Right ventricle myocardium superior (tissue), 1 donor: ENCODE measurements at regions not wholly inside any gene's neighbourhood (a gene's known extent, or its start where the extent isn't known, plus 50 kb on each side); places are given as distances from the start of the nearest gene placed in this dataset.
"Not testable (repeated sequence)": the region's sequence is repeated elsewhere in the genome, so short reads cannot be mapped to it uniquely, and the experiment has no call there.

Experiments
- ATAC-seq: fragments of 200-7000 bp; cut with Tn5 transposase; one replicate; pipeline ENCODE4 v1.9.1; 2020; ENCODE audit warnings: mild to moderate bottlenecking; ENCODE audit not compliant: poor library complexity
- DNase-seq: peaks from one replicate; pipeline ENCODE4 v3.0.0-alpha.2; 2020
- intact Hi-C: fragments of 100-400 bp; cut with DNase I; formaldehyde crosslinking; loops from one replicate; pipeline ENCODE4 v1.11.2; 2022
- donor health status: DM: no; HTN: yes; CAD: no; lungs with severe emphysema.

GRCh38 chr2:89222063-89222732, 530.7 kb downstream of the RPIA start:
- intact Hi-C loops, ATAC-seq, DNase-seq: not testable (repeated sequence)

- DNase-seq, intact Hi-C loops, ATAC-seq: not testable (repeated sequence)
Measured at GRCh38 chr2:89224803-89225202, 533.3 kb downstream of the RPIA start.

- DNase-seq, ATAC-seq, intact Hi-C loops: not testable (repeated sequence)
Measured at GRCh38 chr2:89229979-89230378, 538.5 kb downstream of the RPIA start.

- intact Hi-C loops, ATAC-seq, DNase-seq: not testable (repeated sequence)
Measured at GRCh38 chr2:89231241-89231640, 539.8 kb downstream of the RPIA start.

GRCh38 chr2:89233931-89234330, 542.5 kb downstream of the RPIA start:
- DNase-seq, intact Hi-C loops, ATAC-seq: not testable (repeated sequence)

- ATAC-seq, intact Hi-C loops, DNase-seq: not testable (repeated sequence)
Measured at GRCh38 chr2:89234818-89235466, 543.5 kb downstream of the RPIA start.

GRCh38 chr2:89236832-89237450, 545.5 kb downstream of the RPIA start:
- ATAC-seq, intact Hi-C loops: not testable (repeated sequence)

GRCh38 chr2:89237783-89238182, 546.3 kb downstream of the RPIA start:
- intact Hi-C loops, DNase-seq, ATAC-seq: not testable (repeated sequence)

More at GRCh38 chr2:89236832-89237450, 545.5 kb downstream of the RPIA start:
- DNase-seq: not testable (repeated sequence)

- ATAC-seq: not testable (repeated sequence)
Measured at GRCh38 chr2:89243114-89243700, 551.7 kb downstream of the RPIA start.

GRCh38 chr2:89244407-89244806, 552.9 kb downstream of the RPIA start:
- intact Hi-C loops, ATAC-seq, DNase-seq: not testable (repeated sequence)

More at GRCh38 chr2:89243114-89243700, 551.7 kb downstream of the RPIA start:
- intact Hi-C loops, DNase-seq: not testable (repeated sequence)

GRCh38 chr2:89245478-89245877, 554.0 kb downstream of the RPIA start:
- intact Hi-C loops, ATAC-seq, DNase-seq: not testable (repeated sequence)

- DNase-seq, intact Hi-C loops: not testable (repeated sequence)
- ATAC-seq: peak; percentile 58
Measured at GRCh38 chr2:89246027-89246426, 554.6 kb downstream of the RPIA start.

- ATAC-seq, DNase-seq, intact Hi-C loops: not testable (repeated sequence)
Measured at GRCh38 chr2:89246620-89247019, 555.1 kb downstream of the RPIA start.

GRCh38 chr2:89255013-89255412, 563.5 kb downstream of the RPIA start:
- intact Hi-C loops, ATAC-seq, DNase-seq: not testable (repeated sequence)

- ATAC-seq, intact Hi-C loops, DNase-seq: not testable (repeated sequence)
Measured at GRCh38 chr2:89273443-89273842, 582.0 kb downstream of the RPIA start.

- intact Hi-C loops, ATAC-seq, DNase-seq: not testable (repeated sequence)
Measured at GRCh38 chr2:89280536-89280935, 589.1 kb downstream of the RPIA start.

GRCh38 chr2:89286448-89287080, 595.1 kb downstream of the RPIA start:
- DNase-seq, ATAC-seq, intact Hi-C loops: not testable (repeated sequence)

GRCh38 chr2:89287084-89287483, 595.6 kb downstream of the RPIA start:
- ATAC-seq, DNase-seq, intact Hi-C loops: not testable (repeated sequence)
